CD4-positive, alpha-beta T cell treated with Interleukin-4 for 4 hours (primary cell): ENCODE measurements at regions not wholly inside any gene's neighbourhood (a gene's known extent, or its start where the extent isn't known, plus 50 kb on each side); places are given as distances from the start of the nearest gene placed in this dataset.
"Not testable (repeated sequence)": the region's sequence is repeated elsewhere in the genome, so short reads cannot be mapped to it uniquely, and the experiment has no call there.

Experiments used
- DNase-seq: peaks from one replicate; pipeline ENCODE4 v3.0.0-alpha.2; 2020

- DNase-seq: no peak
Measured at GRCh38 chrX:110962451-110962850, 133.5 kb upstream of the PAK3 start.

GRCh38 chrX:110955706-110956105 lies 140.3 kb upstream of the PAK3 start:
- DNase-seq: no peak

GRCh38 chrX:110954428-110955100 lies 141.4 kb upstream of the PAK3 start:
- DNase-seq: no peak

GRCh38 chrX:110951472-110952269 lies 144.3 kb upstream of the PAK3 start:
- DNase-seq: no peak

- no peak for DNase-seq
Measured at GRCh38 chrX:110944751-110945675, 149.4 kb upstream of the CHRDL1 start.

- DNase-seq: no peak
Measured at GRCh38 chrX:110944311-110944750, 148.7 kb upstream of the CHRDL1 start.

- no peak for DNase-seq
Measured at GRCh38 chrX:110941906-110942305, 146.3 kb upstream of the CHRDL1 start.

- DNase-seq: no peak
Measured at GRCh38 chrX:110938977-110939732, 143.5 kb upstream of the CHRDL1 start.

GRCh38 chrX:110924871-110925270 lies 129.3 kb upstream of the CHRDL1 start:
- no peak for DNase-seq

GRCh38 chrX:110920991-110921390 lies 125.4 kb upstream of the CHRDL1 start:
- DNase-seq: no peak

GRCh38 chrX:110915570-110915969 lies 120.0 kb upstream of the CHRDL1 start:
- DNase-seq: no peak

- DNase-seq: no peak
Measured at GRCh38 chrX:110915111-110915510, 119.5 kb upstream of the CHRDL1 start.

GRCh38 chrX:110914281-110914680 lies 118.7 kb upstream of the CHRDL1 start:
- DNase-seq: no peak

GRCh38 chrX:110904747-110905146 lies 109.1 kb upstream of the CHRDL1 start:
- DNase-seq: not testable (repeated sequence)

GRCh38 chrX:110881971-110882370 lies 86.4 kb upstream of the CHRDL1 start:
- DNase-seq: no peak

- DNase-seq: no peak
Measured at GRCh38 chrX:110877326-110877725, 81.7 kb upstream of the CHRDL1 start.

- DNase-seq: no peak
Measured at GRCh38 chrX:110871839-110872238, 76.2 kb upstream of the CHRDL1 start.

GRCh38 chrX:110866421-110866820 lies 70.8 kb upstream of the CHRDL1 start:
- DNase-seq: no peak

GRCh38 chrX:110863883-110864282 lies 68.3 kb upstream of the CHRDL1 start:
- DNase-seq: no peak

- DNase-seq: no peak
Measured at GRCh38 chrX:110858565-110858964, 62.9 kb upstream of the CHRDL1 start.

- no peak for DNase-seq
Measured at GRCh38 chrX:110853610-110854009, 58.0 kb upstream of the CHRDL1 start.

GRCh38 chrX:110852180-110852579 lies 56.6 kb upstream of the CHRDL1 start:
- peak; percentile 0 for DNase-seq

GRCh38 chrX:110851780-110852179 lies 56.2 kb upstream of the CHRDL1 start:
- DNase-seq: no peak
